Mesodermal cell (in vitro differentiated cells): ENCODE measurements at regions not wholly inside any gene's neighbourhood (a gene's known extent, or its start where the extent isn't known, plus 50 kb on each side); places are given as distances from the start of the nearest gene placed in this dataset.
"Not testable (repeated sequence)": the region's sequence is repeated elsewhere in the genome, so short reads cannot be mapped to it uniquely, and the experiment has no call there.

Experiments used
- H3K27ac ChIP-seq: 2 replicates; pipeline ENCODE4 v1.7.0; 2013; ENCODE audit warnings: mild to moderate bottlenecking, low read depth, low read length, moderate library complexity; ENCODE audit not compliant: severe bottlenecking
- H3K36me3 ChIP-seq: 2 replicates; pipeline ENCODE4 v1.7.1; 2013; ENCODE audit warnings: mild to moderate bottlenecking, low read length, moderate library complexity; ENCODE audit not compliant: control insufficient read depth, insufficient read depth
- H3K4me1 ChIP-seq: one replicate; pipeline ENCODE4 v1.7.1; 2013; ENCODE audit warnings: mild to moderate bottlenecking, low read length; ENCODE audit not compliant: insufficient read depth, control insufficient read depth, poor library complexity, severe bottlenecking
- H3K4me3 ChIP-seq: 2 replicates; pipeline ENCODE4 v1.7.0; 2013; ENCODE audit warnings: low read length, control low read depth, mild to moderate bottlenecking; ENCODE audit not compliant: insufficient read depth, poor library complexity, severe bottlenecking; ENCODE audit errors: extremely low read depth
- H3K9me3 ChIP-seq: 2 replicates; pipeline ENCODE4 v1.7.1; 2013; ENCODE audit warnings: mild to moderate bottlenecking, low read length, moderate library complexity; ENCODE audit not compliant: control insufficient read depth
- WGBS, 2 experiments: methylation state at CpG; one replicate each; pipeline ENCODE4 v1.1.5; 2013; ENCODE audit warnings: missing lambda C conversion rate in 2 of 2; ENCODE audit not compliant: insufficient coverage in 2 of 2; 5-methylcytosine and 5-hydroxymethylcytosine counted together

GRCh38 chr5:97234380-97234779, 51.3 kb upstream of the RIOK2 start:
- 86% methylated on average over 1 of the region's 1 CpG; no CpG with 5 or more reads in 1 of the 2 experiments for WGBS, 2 experiments
- H3K4me3 ChIP-seq, H3K4me1 ChIP-seq, H3K9me3 ChIP-seq, H3K36me3 ChIP-seq, H3K27ac ChIP-seq: not testable (repeated sequence)

- no peaks in the 10 kb centered on the region for H3K36me3 ChIP-seq
- no peaks in the 10 kb centered on the region for H3K4me1 ChIP-seq
- no peak overlapping the region for H3K4me3 ChIP-seq
- H3K9me3 ChIP-seq = no peaks in the 10 kb centered on the region
- H3K27ac ChIP-seq = no peak overlapping the region
- 100% methylated on average over 1 of the region's 3 CpGs; no CpG with 5 or more reads in 1 of the 2 experiments for WGBS, 2 experiments
Measured at GRCh38 chr5:97242341-97242740, 59.3 kb upstream of the RIOK2 start.

GRCh38 chr5:97243353-97243752, 60.3 kb upstream of the RIOK2 start:
- no peaks in the 10 kb centered on the region for H3K9me3 ChIP-seq
- no peaks in the 10 kb centered on the region for H3K36me3 ChIP-seq
- H3K4me1 ChIP-seq = no peaks in the 10 kb centered on the region
- no peak overlapping the region for H3K4me3 ChIP-seq
- H3K27ac ChIP-seq = no peak overlapping the region
- no CpG with 5 or more reads among the region's 2 CpGs for WGBS, 2 experiments

GRCh38 chr5:97245386-97245785, 62.3 kb upstream of the RIOK2 start:
- H3K27ac ChIP-seq = no peak overlapping the region
- H3K4me3 ChIP-seq = no peak overlapping the region
- WGBS, 2 experiments = 55 to 66% methylated on average over 8 of the region's 9 CpGs
- H3K36me3 ChIP-seq = no peaks in the 10 kb centered on the region
- no peaks in the 10 kb centered on the region for H3K4me1 ChIP-seq
- H3K9me3 ChIP-seq = no peaks in the 10 kb centered on the region

GRCh38 chr5:97250113-97250512, 67.1 kb upstream of the RIOK2 start:
- Histone ChIP-seq H3K9me3 (no peaks in the 10 kb centered on the region), H3K4me3 (no peak overlapping the region), H3K27ac (no peak overlapping the region), H3K4me1 (no peaks in the 10 kb centered on the region), H3K36me3 (no peaks in the 10 kb centered on the region)

GRCh38 chr5:97266076-97266475, 83.0 kb upstream of the RIOK2 start:
- Histone ChIP-seq H3K27ac (no peak overlapping the region), H3K4me3 (no peak overlapping the region), H3K9me3 (no peaks in the 10 kb centered on the region), H3K36me3 (no peaks in the 10 kb centered on the region), H3K4me1 (no peaks in the 10 kb centered on the region)

GRCh38 chr5:97266576-97266975, 83.5 kb upstream of the RIOK2 start:
- Histone ChIP-seq H3K4me1 (no peaks in the 10 kb centered on the region), H3K36me3 (no peaks in the 10 kb centered on the region), H3K4me3 (no peak overlapping the region), H3K9me3 (no peaks in the 10 kb centered on the region), H3K27ac (no peak overlapping the region)
- 94 to 100% methylated on average over 1 to 2 of the region's 5 CpGs for WGBS, 2 experiments

GRCh38 chr5:97267767-97268166, 84.7 kb upstream of the RIOK2 start:
- WGBS, 2 experiments = 88 to 100% methylated on average over 1 to 3 of the region's 3 CpGs
- Histone ChIP-seq H3K27ac (no peak overlapping the region), H3K4me1 (no peaks in the 10 kb centered on the region), H3K36me3 (no peaks in the 10 kb centered on the region), H3K4me3 (no peak overlapping the region), H3K9me3 (no peaks in the 10 kb centered on the region)

GRCh38 chr5:97276474-97277120, 93.5 kb upstream of the RIOK2 start:
- Histone ChIP-seq H3K9me3 (no peaks in the 10 kb centered on the region), H3K27ac (no peak overlapping the region), H3K4me1 (no peaks in the 10 kb centered on the region), H3K36me3 (no peaks in the 10 kb centered on the region), H3K4me3 (no peak overlapping the region)
- 86 to 100% methylated on average over 1 of the region's 3 CpGs for WGBS, 2 experiments

GRCh38 chr5:97281257-97281656, 98.2 kb upstream of the RIOK2 start:
- 90 to 92% methylated on average over 5 of the region's 7 CpGs for WGBS, 2 experiments

GRCh38 chr5:97297063-97297703, 114.1 kb upstream of the RIOK2 start:
- 40 to 50% methylated on average over 2 of the region's 5 CpGs for WGBS, 2 experiments
- Histone ChIP-seq H3K4me3 (no peak overlapping the region), H3K4me1 (no peaks in the 10 kb centered on the region), H3K36me3 (no peaks in the 10 kb centered on the region), H3K27ac (no peak overlapping the region), H3K9me3 (no peaks in the 10 kb centered on the region)

More at GRCh38 chr5:97281257-97281656, 98.2 kb upstream of the RIOK2 start:
- Histone ChIP-seq H3K36me3 (no peaks in the 10 kb centered on the region), H3K4me3 (no peak overlapping the region), H3K27ac (no peak overlapping the region), H3K4me1 (no peaks in the 10 kb centered on the region), H3K9me3 (no peaks in the 10 kb centered on the region)
